SK-MEL-5 (cell line): ENCODE measurements at regions not wholly inside any gene's neighbourhood (a gene's known extent, or its start where the extent isn't known, plus 50 kb on each side); places are given as distances from the start of the nearest gene placed in this dataset.

ENCODE experiments used
- DNase-seq: peaks from one replicate; pipeline ENCODE4 v3.0.0-alpha.2; 2016; ENCODE audit warnings: low read depth, low spot score
- in situ Hi-C: cut with HindIII; loops from 2 replicates; pipeline ENCODE4 v1.10.0; 2016; ENCODE audit warnings: low sequenced_read_pairs, high pct_unique_total_duplicates, low pct_unique_long_range_greater_than_20kb

- in situ Hi-C loops, result no loop called here
- no peak for DNase-seq
These were observed 155.1 kb upstream of the SMIM23 start for GRCh38 chr5:171630350-171631065.

GRCh38 chr5:171632616-171633015, 153.0 kb upstream of the SMIM23 start:
- DNase-seq, result no peak
- in situ Hi-C loops, result no loop called here

DNA sequence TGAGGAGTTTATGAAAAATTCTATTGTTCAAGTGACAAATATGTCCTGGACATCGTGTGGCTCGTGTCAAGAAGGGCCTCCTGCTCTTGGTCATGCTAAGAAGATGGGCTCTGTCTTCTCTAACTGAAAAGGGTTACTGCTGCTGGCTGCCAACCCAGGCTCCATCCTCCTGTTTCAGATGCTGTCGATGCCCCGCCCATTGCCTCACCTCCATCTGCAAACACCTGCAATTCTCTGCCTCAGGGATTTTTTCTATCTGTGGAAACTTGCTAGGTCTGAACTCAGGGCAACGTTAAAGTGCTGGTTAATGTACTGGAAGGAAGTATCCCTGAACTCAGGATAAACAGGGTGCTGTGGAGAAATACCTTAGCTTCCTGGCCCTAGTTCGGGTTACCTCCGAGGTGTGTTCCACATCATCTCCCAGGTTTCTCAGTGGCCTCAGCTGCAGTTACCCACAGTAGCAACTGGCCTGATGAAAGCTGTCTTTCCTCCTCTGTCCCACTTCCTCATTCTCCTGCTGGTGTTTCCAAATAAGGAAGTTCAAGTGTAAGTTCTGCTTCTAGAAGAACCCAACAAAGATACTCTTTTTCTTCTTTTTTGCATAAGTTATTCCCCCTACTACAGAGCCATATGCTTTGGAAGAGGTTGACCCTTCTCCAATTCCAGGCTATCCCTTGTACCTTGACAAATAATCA, 151.7 kb upstream of the SMIM23 start:
- DNase-seq, result no peak
- in situ Hi-C loops, result no loop called here

DNA sequence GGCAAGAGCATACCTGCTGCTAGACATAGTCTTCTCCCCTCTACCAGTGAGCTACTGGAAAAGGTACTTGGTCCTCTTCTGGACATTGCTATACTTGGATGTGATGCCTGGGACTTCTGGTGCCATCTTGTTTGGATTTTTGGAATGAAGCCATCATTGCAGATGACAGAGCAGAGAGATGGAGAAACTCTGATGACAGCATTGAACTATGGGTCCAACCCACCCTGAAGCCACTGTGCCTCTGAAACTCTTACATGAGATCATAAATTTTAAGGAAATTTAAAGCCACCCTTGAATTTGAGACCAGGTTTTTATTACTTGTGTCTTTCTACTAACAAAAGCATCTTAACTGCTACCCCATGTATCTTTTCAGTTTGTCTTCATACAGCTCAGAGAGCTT, 151.1 kb upstream of the SMIM23 start:
- no peak for DNase-seq
- in situ Hi-C loops, result no loop called here

DNA sequence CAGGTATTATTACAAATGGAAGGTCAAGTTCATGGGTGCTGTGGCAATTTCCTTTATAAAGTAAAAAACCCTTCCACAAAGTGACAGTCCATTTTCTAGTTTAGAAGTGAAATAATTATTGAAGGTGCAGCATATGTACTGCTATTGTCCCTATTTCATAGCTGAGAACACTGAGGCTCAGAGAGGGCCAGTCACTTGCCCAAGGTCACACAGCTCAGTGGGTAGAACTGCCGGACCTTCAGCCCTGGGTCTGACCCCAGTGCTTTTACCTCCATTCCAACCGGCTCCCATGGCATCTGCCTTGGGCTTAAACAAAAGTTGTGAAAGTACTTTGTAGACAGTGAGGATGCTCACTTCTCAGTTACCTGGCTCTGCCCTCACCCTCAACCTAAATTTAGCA, 150.6 kb upstream of the SMIM23 start:
- no peak for DNase-seq
- in situ Hi-C loops, result no loop called here

DNA sequence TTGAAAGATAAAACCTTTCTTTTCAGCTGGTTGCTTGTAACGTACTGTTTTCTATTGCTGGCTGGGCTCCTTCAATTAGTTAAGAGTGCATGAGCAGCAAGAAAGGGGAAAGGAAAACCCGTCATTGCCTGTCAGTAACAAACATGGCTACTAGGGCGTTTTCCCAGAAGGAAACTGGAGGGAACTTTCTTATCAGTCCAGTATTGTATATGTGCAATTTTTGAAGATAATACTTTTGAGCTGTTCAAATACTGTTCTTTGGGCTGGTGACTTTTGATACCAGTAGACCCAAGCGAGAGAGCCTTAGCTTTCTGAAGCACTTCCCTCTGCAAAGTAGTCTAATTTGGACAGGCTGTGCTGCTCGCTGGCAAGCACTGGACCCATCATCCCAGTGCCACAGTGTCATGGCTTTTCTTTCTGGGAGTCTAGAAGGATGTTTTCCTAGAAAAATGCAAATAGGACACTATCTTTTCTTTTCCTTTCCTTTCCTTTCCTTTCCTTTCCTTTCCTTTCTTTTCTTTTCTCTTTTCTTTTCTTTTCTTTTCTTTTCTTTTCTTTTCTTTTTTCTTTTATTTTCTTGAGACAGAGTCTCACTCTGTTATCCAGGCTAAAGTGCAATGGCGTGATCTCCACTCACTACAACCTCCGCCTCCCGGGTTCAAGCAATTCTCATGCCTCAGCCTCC, 149.9 kb upstream of the SMIM23 start:
- no peak for DNase-seq
- in situ Hi-C loops, result no loop called here

DNA sequence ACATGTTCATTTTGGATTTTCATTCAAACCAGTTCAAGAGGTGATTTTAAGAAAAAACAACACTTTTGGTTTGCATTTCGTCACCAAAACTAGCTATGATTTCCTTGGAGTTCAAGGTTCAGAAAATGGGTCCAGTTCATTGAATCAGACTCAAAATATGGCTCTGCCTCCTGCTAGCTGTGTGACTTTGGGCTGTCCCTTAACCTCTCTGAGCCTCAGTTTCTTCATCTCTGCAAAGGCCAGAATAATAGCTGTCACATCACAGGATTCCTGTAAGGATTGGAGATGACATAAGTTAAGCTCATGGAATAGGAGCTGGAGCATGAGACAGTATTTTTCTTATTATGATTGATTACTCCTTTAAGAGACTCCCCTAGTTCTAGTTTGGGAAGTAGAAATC, 147.8 kb upstream of the SMIM23 start:
- in situ Hi-C loops, result no loop called here
- no peak for DNase-seq

- DNase-seq, result no peak
- in situ Hi-C loops, result no loop called here
These were observed 146.4 kb upstream of the SMIM23 start for GRCh38 chr5:171639205-171639621.

GRCh38 chr5:171639966-171640365, 145.7 kb upstream of the SMIM23 start:
- no peak for DNase-seq
- in situ Hi-C loops, result no loop called here

GRCh38 chr5:171640480-171640879, 145.1 kb upstream of the SMIM23 start:
- in situ Hi-C loops, result no loop called here
- DNase-seq, result no peak

DNA sequence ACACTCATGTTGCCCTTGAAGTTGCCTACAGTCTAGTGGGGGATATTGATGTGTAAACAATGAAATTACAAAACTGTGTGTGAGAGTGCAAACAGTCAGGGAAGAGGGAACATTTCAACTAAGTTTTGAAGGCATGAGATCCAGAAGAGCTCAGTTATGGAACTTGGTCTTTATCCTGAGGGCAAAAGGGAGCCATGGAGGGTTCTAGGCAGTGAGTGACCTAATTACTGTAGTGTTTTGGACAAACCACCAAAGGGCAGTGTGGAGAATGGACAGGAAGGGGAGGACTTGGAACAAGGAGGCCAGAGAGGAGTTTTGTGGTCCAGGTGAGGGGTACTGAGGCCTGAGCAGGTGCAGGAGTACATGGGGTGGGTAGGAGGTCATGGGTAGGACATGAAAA, 143.7 kb upstream of the SMIM23 start:
- DNase-seq, result no peak
- in situ Hi-C loops, result no loop called here

GRCh38 chr5:171642894-171643293, 142.7 kb upstream of the SMIM23 start:
- no peak for DNase-seq
- in situ Hi-C loops, result no loop called here

- no peak for DNase-seq
- in situ Hi-C loops, result no loop called here
These were observed 141.1 kb upstream of the SMIM23 start for GRCh38 chr5:171644536-171644935.

GRCh38 chr5:171646102-171647042, 139.2 kb upstream of the SMIM23 start:
- in situ Hi-C loops, result no loop called here
- no peak for DNase-seq

GRCh38 chr5:171647043-171647903, 138.3 kb upstream of the SMIM23 start:
- DNase-seq, result no peak
- in situ Hi-C loops, result no loop called here

GRCh38 chr5:171647904-171648260, 137.7 kb upstream of the SMIM23 start:
- in situ Hi-C loops, result no loop called here
- no peak for DNase-seq
